GM23338 (cell line): ENCODE measurements at regions not wholly inside any gene's neighbourhood (a gene's known extent, or its start where the extent isn't known, plus 50 kb on each side); places are given as distances from the start of the nearest gene placed in this dataset.

ENCODE experiments used
- CREB1 ChIP-seq: fragments of 250-450 bp; sonication (Bioruptor Pico); IDR thresholded peaks from 2 replicates; pipeline ENCODE4 v1.5.0; 2020; ENCODE audit warnings: low read depth, mild to moderate bottlenecking, moderate library complexity
- ETS1 ChIP-seq: IDR thresholded peaks from 2 replicates; pipeline ENCODE4 v1.6.1; 2016; ENCODE audit warnings: antibody characterized with exemption
- EZH2 ChIP-seq: fragments of 200-600 bp; sonication (generic); IDR thresholded peaks from one replicate; pipeline ENCODE4 v1.8.0; 2017; ENCODE audit warnings: antibody characterized with exemption, mild to moderate bottlenecking, low read depth; ENCODE audit not compliant: unreplicated experiment
- EZH2phosphoT487 ChIP-seq: fragments of 200-600 bp; sonication (generic); IDR thresholded peaks from one replicate; pipeline ENCODE4 v1.8.1; 2018; ENCODE audit warnings: antibody characterized with exemption; ENCODE audit not compliant: unreplicated experiment
- JUNB ChIP-seq: IDR thresholded peaks from one replicate; pipeline ENCODE4 v1.6.1; 2016; ENCODE audit warnings: antibody characterized with exemption; ENCODE audit not compliant: unreplicated experiment
- NANOG ChIP-seq: IDR thresholded peaks from 2 replicates; pipeline ENCODE4 v1.6.1; 2016; ENCODE audit warnings: antibody characterized with exemption, borderline replicate concordance
- POLR2AphosphoS5 ChIP-seq: IDR thresholded peaks from 2 replicates; pipeline ENCODE4 v1.6.1; 2016; ENCODE audit warnings: antibody characterized with exemption, low read depth
- REST ChIP-seq: IDR thresholded peaks from one replicate; pipeline ENCODE4 v1.6.1; 2018; ENCODE audit warnings: antibody characterized with exemption; ENCODE audit not compliant: unreplicated experiment
- STAT1 ChIP-seq: IDR thresholded peaks from one replicate; pipeline ENCODE4 v1.6.1; 2016; ENCODE audit warnings: antibody characterized with exemption; ENCODE audit not compliant: unreplicated experiment
- ZNF114 ChIP-seq: fragments of 250-450 bp; sonication (Bioruptor Pico); IDR thresholded peaks from 2 replicates; pipeline ENCODE4 v1.5.0; 2020; ENCODE audit warnings: mild to moderate bottlenecking, moderate library complexity
- ZNF331 ChIP-seq: fragments of 250-450 bp; sonication (Bioruptor Pico); IDR thresholded peaks from 2 replicates; pipeline ENCODE4 v1.5.0; 2020; ENCODE audit warnings: low read depth, mild to moderate bottlenecking, moderate library complexity
- TF ChIP-seq, protein P1 (sequence below), 2 experiments: fragments of 200-600 bp in 1 of 2; sonication (generic) in 1 of 2; conservative IDR thresholded peaks; 2 replicates each; pipeline versions ENCODE4 v1.5.1 to v1.6.1; 2016 to 2017; ENCODE audit warnings: antibody characterized with exemption in 2 of 2, low read depth in 2 of 2, mild to moderate bottlenecking in 2 of 2, moderate library complexity in 1 of 2
- TF ChIP-seq, protein P2 (sequence below): fragments of 250-450 bp; sonication (Bioruptor Pico); IDR thresholded peaks from 2 replicates; pipeline ENCODE4 v1.5.0; 2020; ENCODE audit warnings: mild to moderate bottlenecking, moderate library complexity

DNA sequence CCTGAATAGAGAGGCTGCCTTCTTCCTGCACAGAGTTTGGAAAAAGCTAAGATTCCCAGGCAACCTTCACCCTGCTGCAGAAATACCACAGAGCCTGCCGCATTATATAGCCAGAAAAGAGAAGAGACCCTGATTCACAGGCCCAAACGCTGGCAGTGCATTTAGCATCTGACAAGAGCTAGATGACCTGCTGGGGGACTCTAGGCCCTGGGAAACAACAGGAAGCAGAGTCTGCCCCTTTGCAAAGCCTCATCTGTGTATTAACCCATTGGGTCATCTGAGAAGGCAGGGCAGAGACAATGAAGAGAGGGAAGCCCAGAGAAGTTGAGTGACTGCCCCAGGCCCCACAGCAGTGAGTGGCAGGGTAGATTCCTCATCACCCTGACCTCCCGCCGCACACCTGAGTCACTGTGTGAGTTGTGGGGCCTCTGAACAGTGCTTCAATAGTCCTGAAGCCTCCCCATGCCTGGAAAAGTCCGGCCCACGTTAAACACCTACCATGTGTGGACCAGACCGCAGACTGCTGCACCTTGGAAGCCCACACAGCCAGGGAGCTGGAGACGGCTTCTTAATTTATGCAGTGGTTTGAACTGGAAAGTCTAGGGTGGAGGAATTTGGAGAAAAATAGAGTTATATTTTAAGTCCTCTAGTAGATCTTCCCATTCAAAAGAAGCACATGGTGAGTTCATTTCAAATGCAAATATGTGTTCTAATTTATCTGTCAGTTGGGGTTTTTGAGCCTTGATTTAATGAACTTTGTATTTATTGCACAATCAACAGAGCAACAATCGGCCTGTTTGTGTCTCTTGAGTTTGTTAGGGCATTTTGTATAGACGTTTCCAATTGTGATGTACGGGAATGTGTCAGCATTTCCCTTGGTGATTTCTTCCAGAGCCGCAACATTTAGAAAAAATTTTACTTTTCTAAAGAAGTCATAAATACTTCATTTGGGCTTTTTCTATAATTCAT is 80.4 kb upstream of the GPR26 start:
- TF ChIP-seq JUNB: no peak
- TF ChIP-seq, protein P1, sequence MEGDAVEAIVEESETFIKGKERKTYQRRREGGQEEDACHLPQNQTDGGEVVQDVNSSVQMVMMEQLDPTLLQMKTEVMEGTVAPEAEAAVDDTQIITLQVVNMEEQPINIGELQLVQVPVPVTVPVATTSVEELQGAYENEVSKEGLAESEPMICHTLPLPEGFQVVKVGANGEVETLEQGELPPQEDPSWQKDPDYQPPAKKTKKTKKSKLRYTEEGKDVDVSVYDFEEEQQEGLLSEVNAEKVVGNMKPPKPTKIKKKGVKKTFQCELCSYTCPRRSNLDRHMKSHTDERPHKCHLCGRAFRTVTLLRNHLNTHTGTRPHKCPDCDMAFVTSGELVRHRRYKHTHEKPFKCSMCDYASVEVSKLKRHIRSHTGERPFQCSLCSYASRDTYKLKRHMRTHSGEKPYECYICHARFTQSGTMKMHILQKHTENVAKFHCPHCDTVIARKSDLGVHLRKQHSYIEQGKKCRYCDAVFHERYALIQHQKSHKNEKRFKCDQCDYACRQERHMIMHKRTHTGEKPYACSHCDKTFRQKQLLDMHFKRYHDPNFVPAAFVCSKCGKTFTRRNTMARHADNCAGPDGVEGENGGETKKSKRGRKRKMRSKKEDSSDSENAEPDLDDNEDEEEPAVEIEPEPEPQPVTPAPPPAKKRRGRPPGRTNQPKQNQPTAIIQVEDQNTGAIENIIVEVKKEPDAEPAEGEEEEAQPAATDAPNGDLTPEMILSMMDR (conservative IDR thresholded peaks at IDR 0.05; ENCODE audit: low read depth in 2 of 2): no peak
- TF ChIP-seq EZH2: no peak
- TF ChIP-seq EZH2phosphoT487: no peak
- TF ChIP-seq REST: no peak
- no peak for TF ChIP-seq NANOG
- TF ChIP-seq CREB1 (CRISPR knock-in tag): no peak
- no peak for TF ChIP-seq POLR2AphosphoS5
- TF ChIP-seq, protein P2, sequence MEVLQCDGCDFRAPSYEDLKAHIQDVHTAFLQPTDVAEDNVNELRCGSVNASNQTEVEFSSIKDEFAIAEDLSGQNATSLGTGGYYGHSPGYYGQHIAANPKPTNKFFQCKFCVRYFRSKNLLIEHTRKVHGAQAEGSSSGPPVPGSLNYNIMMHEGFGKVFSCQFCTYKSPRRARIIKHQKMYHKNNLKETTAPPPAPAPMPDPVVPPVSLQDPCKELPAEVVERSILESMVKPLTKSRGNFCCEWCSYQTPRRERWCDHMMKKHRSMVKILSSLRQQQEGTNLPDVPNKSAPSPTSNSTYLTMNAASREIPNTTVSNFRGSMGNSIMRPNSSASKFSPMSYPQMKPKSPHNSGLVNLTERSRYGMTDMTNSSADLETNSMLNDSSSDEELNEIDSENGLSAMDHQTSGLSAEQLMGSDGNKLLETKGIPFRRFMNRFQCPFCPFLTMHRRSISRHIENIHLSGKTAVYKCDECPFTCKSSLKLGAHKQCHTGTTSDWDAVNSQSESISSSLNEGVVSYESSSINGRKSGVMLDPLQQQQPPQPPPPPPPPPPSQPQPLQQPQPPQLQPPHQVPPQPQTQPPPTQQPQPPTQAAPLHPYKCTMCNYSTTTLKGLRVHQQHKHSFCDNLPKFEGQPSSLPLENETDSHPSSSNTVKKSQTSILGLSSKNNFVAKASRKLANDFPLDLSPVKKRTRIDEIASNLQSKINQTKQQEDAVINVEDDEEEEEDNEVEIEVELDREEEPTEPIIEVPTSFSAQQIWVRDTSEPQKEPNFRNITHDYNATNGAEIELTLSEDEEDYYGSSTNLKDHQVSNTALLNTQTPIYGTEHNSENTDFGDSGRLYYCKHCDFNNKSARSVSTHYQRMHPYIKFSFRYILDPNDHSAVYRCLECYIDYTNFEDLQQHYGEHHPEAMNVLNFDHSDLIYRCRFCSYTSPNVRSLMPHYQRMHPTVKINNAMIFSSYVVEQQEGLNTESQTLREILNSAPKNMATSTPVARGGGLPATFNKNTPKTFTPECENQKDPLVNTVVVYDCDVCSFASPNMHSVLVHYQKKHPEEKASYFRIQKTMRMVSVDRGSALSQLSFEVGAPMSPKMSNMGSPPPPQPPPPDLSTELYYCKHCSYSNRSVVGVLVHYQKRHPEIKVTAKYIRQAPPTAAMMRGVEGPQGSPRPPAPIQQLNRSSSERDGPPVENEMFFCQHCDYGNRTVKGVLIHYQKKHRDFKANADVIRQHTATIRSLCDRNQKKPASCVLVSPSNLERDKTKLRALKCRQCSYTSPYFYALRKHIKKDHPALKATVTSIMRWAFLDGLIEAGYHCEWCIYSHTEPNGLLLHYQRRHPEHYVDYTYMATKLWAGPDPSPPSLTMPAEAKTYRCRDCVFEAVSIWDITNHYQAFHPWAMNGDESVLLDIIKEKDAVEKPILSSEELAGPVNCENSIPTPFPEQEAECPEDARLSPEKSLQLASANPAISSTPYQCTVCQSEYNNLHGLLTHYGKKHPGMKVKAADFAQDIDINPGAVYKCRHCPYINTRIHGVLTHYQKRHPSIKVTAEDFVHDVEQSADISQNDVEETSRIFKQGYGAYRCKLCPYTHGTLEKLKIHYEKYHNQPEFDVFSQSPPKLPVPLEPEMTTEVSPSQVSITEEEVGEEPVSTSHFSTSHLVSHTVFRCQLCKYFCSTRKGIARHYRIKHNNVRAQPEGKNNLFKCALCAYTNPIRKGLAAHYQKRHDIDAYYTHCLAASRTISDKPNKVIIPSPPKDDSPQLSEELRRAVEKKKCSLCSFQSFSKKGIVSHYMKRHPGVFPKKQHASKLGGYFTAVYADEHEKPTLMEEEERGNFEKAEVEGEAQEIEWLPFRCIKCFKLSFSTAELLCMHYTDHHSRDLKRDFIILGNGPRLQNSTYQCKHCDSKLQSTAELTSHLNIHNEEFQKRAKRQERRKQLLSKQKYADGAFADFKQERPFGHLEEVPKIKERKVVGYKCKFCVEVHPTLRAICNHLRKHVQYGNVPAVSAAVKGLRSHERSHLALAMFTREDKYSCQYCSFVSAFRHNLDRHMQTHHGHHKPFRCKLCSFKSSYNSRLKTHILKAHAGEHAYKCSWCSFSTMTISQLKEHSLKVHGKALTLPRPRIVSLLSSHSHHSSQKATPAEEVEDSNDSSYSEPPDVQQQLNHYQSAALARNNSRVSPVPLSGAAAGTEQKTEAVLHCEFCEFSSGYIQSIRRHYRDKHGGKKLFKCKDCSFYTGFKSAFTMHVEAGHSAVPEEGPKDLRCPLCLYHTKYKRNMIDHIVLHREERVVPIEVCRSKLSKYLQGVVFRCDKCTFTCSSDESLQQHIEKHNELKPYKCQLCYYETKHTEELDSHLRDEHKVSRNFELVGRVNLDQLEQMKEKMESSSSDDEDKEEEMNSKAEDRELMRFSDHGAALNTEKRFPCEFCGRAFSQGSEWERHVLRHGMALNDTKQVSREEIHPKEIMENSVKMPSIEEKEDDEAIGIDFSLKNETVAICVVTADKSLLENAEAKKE (CRISPR knock-in tag): no peak
- TF ChIP-seq ETS1: no peak
- no peak for TF ChIP-seq ZNF114 (CRISPR knock-in tag)
- no peak for TF ChIP-seq STAT1
- TF ChIP-seq ZNF331 (CRISPR knock-in tag): no peak
